ENCODE measurements at regions not wholly inside any gene's neighbourhood (a gene's known extent, or its start where the extent isn't known, plus 50 kb on each side); places are given as distances from the start of the nearest gene placed in this dataset.
"Not testable (repeated sequence)": the region's sequence is repeated elsewhere in the genome, so short reads cannot be mapped to it uniquely, and the experiment has no call there.

- WGBS, 2 donors: 91 to 96% methylated on average over 1 of the region's 1 CpG
- DNase-seq, H3K27ac ChIP-seq: not testable (repeated sequence)
These were observed 57.2 kb upstream of the ME3 start for GRCh38 chr11:86729576-86729975.

GRCh38 chr11:86728562-86728961 lies 56.1 kb upstream of the ME3 start:
- no peaks in the 10 kb centered on the region for H3K36me3 ChIP-seq
- no peak for TF ChIP-seq POLR2A (IDR thresholded peaks at IDR 0.05)
- no peak overlapping the region for H3K4me3 ChIP-seq (replicated peaks in 1 of 3)
- no peaks in the 10 kb centered on the region for H3K27me3 ChIP-seq
- no peak overlapping the region for H3K27ac ChIP-seq
- H3K9me3 ChIP-seq: no peaks in the 10 kb centered on the region
- intact Hi-C loops (cut with DNase I): no loop called here
- DNase-seq: no peak
- H3K4me1 ChIP-seq: no peaks in the 10 kb centered on the region

More at GRCh38 chr11:86729576-86729975, 57.2 kb upstream of the ME3 start:
- H3K36me3 ChIP-seq; H3K4me3 ChIP-seq (replicated peaks in 1 of 3); H3K27me3 ChIP-seq; H3K4me1 ChIP-seq; intact Hi-C loops (cut with DNase I); H3K9me3 ChIP-seq: not testable (repeated sequence)

- no peaks in the 10 kb centered on the region for H3K36me3 ChIP-seq
- DNase-seq: no peak
- H3K9me3 ChIP-seq: no peaks in the 10 kb centered on the region
- no peak overlapping the region for H3K27ac ChIP-seq
- 75 to 77% methylated on average over 5 of the region's 5 CpGs for WGBS, 2 donors
- intact Hi-C loops (cut with DNase I): no loop called here
- H3K4me1 ChIP-seq: no peaks in the 10 kb centered on the region
- TF ChIP-seq POLR2A (IDR thresholded peaks at IDR 0.05) (no peak), CTCF (IDR thresholded peaks at IDR 0.05) (no peak)
- no peak overlapping the region for H3K4me3 ChIP-seq (replicated peaks in 1 of 3)
- no peaks in the 10 kb centered on the region for H3K27me3 ChIP-seq
These were observed 54.5 kb upstream of the ME3 start for GRCh38 chr11:86726770-86727504.

- Histone ChIP-seq H3K9me3 (no peaks in the 10 kb centered on the region), H3K36me3 (no peaks in the 10 kb centered on the region), H3K27ac (no peak overlapping the region), H3K4me3 (replicated peaks in 1 of 3) (no peak overlapping the region), H3K27me3 (no peaks in the 10 kb centered on the region), H3K4me1 (no peaks in the 10 kb centered on the region)
- DNase-seq: no peak
- WGBS, 2 donors: 92 to 96% methylated on average over 2 of the region's 2 CpGs
- no peak for TF ChIP-seq POLR2A (IDR thresholded peaks at IDR 0.05)
- no peak for TF ChIP-seq CTCF (IDR thresholded peaks at IDR 0.05)
- intact Hi-C loops (cut with DNase I): no loop called here
These were observed 53.8 kb upstream of the ME3 start for GRCh38 chr11:86726118-86726753.

- Histone ChIP-seq H3K27me3 (no peaks in the 10 kb centered on the region), H3K9me3 (no peaks in the 10 kb centered on the region), H3K36me3 (no peaks in the 10 kb centered on the region), H3K27ac (no peak overlapping the region), H3K4me1 (no peaks in the 10 kb centered on the region), H3K4me3 (replicated peaks in 1 of 3) (no peak overlapping the region)
- no peak for TF ChIP-seq CTCF (IDR thresholded peaks at IDR 0.05)
- no peak for TF ChIP-seq POLR2A (IDR thresholded peaks at IDR 0.05)
- intact Hi-C loops (cut with DNase I): no loop called here
- no peak for DNase-seq
These were observed 51.7 kb upstream of the ME3 start for GRCh38 chr11:86724137-86724536.

GRCh38 chr11:86723281-86723680 lies 50.9 kb upstream of the ME3 start:
- WGBS, 2 donors: 95 to 97% methylated on average over 1 of the region's 1 CpG
- Histone ChIP-seq H3K9me3 (no peaks in the 10 kb centered on the region), H3K27ac (no peak overlapping the region), H3K27me3 (no peaks in the 10 kb centered on the region), H3K4me1 (no peaks in the 10 kb centered on the region), H3K4me3 (replicated peaks in 1 of 3) (no peak overlapping the region), H3K36me3 (no peaks in the 10 kb centered on the region)
- TF ChIP-seq POLR2A (IDR thresholded peaks at IDR 0.05): no peak
- TF ChIP-seq CTCF (IDR thresholded peaks at IDR 0.05): no peak
- no peak for DNase-seq
- intact Hi-C loops (cut with DNase I): no loop called here
